Heart left ventricle (tissue), 16 donors: ENCODE measurements at regions not wholly inside any gene's neighbourhood (a gene's known extent, or its start where the extent isn't known, plus 50 kb on each side); places are given as distances from the start of the nearest gene placed in this dataset.

Experiments
- ATAC-seq, 4 donors: fragments of 200-7000 bp; cut with Tn5 transposase; one replicate each; pipeline ENCODE4 v1.9.1; 2020 to 2022; ENCODE audit warnings: moderate library complexity in 4 of 4, mild to moderate bottlenecking in 3 of 4, moderate number of reproducible peaks in 1 of 4
- DNase-seq, 5 donors: peaks; one replicate each; pipeline ENCODE4 v3.0.0-alpha.2; 2020
- H3K27ac ChIP-seq, 12 donors: fragments of 200-600 bp; sonication (generic) in 4 of 12; one replicate each; pipeline versions ENCODE4 v1.5.0 to v1.8.0; 2016 to 2022; ENCODE audit warnings: mild to moderate bottlenecking in 2 of 12
- H3K27me3 ChIP-seq, 9 donors: fragments of 200-600 bp; sonication (generic) in 2 of 9; one replicate each; pipeline versions ENCODE4 v1.5.1 to v1.8.0; 2016 to 2022; ENCODE audit warnings: mild to moderate bottlenecking in 3 of 9
- H3K36me3 ChIP-seq, 9 donors: fragments of 200-600 bp; sonication (generic) in 2 of 9; one replicate each; pipeline versions ENCODE4 v1.5.0 to v1.8.0; 2018 to 2022; ENCODE audit warnings: mild to moderate bottlenecking in 2 of 9
- H3K4me1 ChIP-seq, 12 donors: fragments of 200-600 bp; sonication (generic) in 4 of 12; one replicate each; pipeline versions ENCODE4 v1.5.0 to v1.8.0; 2016 to 2022; ENCODE audit warnings: mild to moderate bottlenecking in 3 of 12
- H3K4me3 ChIP-seq, 12 donors: fragments of 200-600 bp; sonication (generic) in 4 of 12; one replicate each; pipeline versions ENCODE4 v1.5.0 to v1.8.0; 2017 to 2022; ENCODE audit warnings: mild to moderate bottlenecking in 9 of 12, moderate library complexity in 4 of 12
- H3K9me3 ChIP-seq, 12 donors: fragments of 200-600 bp; sonication (generic) in 4 of 12; one replicate each; pipeline versions ENCODE4 v1.5.0 to v1.8.0; 2016 to 2022; ENCODE audit warnings: mild to moderate bottlenecking in 1 of 12
- CTCF ChIP-seq, 12 donors: fragments of 200-600 bp; sonication (generic) in 4 of 12; IDR thresholded peaks; one replicate each; pipeline versions ENCODE4 v1.5.0 to v1.8.0; 2018 to 2022; ENCODE audit warnings: antibody characterized with exemption in 12 of 12, mild to moderate bottlenecking in 5 of 12
- POLR2A ChIP-seq, 2 donors: fragments of 450-650 bp; IDR thresholded peaks; one replicate each; pipeline ENCODE4 v1.6.1; 2017; ENCODE audit warnings: antibody characterized with exemption in 2 of 2, mild to moderate bottlenecking in 2 of 2, moderate library complexity in 2 of 2
- WGBS, 4 donors: extraction: QIAGEN DNeasy Blood & Tissue Kit in 2 of 4; methylation state at CpG; one replicate each; pipeline versions ENCODE4 v1.1.5 to v1.1.7; 2013 to 2018; 5-methylcytosine and 5-hydroxymethylcytosine counted together
- intact Hi-C, 10 donors: fragments of 100-400 bp; cut with DNase I; formaldehyde crosslinking; loops; one replicate each; pipeline versions ENCODE4 v1.11.1 to v1.14.2; 2022
- donor health status: ischemic (EF 13 %, LVEDD 7.1; RV severe dilation, severe dysfunction).
- donor health status: healthy with polysubstance abuse.
- donor health status: DM: no; HTN: yes; CAD: no.
- donor health status: DM: no; HTN: no; CAD: no.
- donor health status: ischemic (EF 25% LVEDD 6.9; RV normal size, moderate dysfunction).
- donor health status: ischemic (EF 25% LVEDD 5.7; RV mildly dilated, moderate dysfunction).
- donor health status: healthy.
- donor health status: DM: yes; HTN: yes; CAD: no.
- donor health status: ischemic (EF 35%, LVEDD 5.7; RV mildly dilated, moderate dysfunction).
- donor health status: nonischemic (EF 11% LVEDD 7.7; RV severe dilation, severe dysfunction).
- donor health status: DM: yes; HTN: yes; CAD: no.
- donor health status: PGD.
- donor health status: ischemic (EF 29% LVEDD 5.4; RV normal size, mild dysfunction).
- donor health status: nonischemic (EF 23%, LVEDD 6.1; RV moderate dilation, normal function).

- ATAC-seq, result no peak
- no peak for DNase-seq
- WGBS, 4 donors, result 93 to 95% (median 94%) methylated on average over 6 of the region's 6 CpGs
- intact Hi-C loops, result no loop called here
- Histone ChIP-seq H3K27ac (no peak overlapping the region), H3K36me3 (no peaks in the 10 kb centered on the region), H3K4me3 (no peak overlapping the region), H3K9me3 (no peaks in the 10 kb centered on the region), H3K27me3 (no peaks in the 10 kb centered on the region), H3K4me1 (no peaks in the 10 kb centered on the region)
- TF ChIP-seq POLR2A (IDR thresholded peaks at IDR 0.05) (no peak), CTCF (IDR thresholded peaks at IDR 0.05) (no peak)
Observed at GRCh38 chr1:172954476-172955150, 96.1 kb downstream of the TNFSF18 start.

- Histone ChIP-seq H3K4me3 (no peak overlapping the region), H3K36me3 (no peaks in the 10 kb centered on the region), H3K27ac (no peak overlapping the region), H3K4me1 (peaks cover 0 to 3% (median 0%) of the 10 kb centered on the region in 12 donors), H3K27me3 (no peaks in the 10 kb centered on the region), H3K9me3 (no peaks in the 10 kb centered on the region)
- DNase-seq (no peak), ATAC-seq (no peak)
- 86 to 92% (median 90%) methylated on average over 5 of the region's 5 CpGs for WGBS, 4 donors
- TF ChIP-seq CTCF (IDR thresholded peaks at IDR 0.05) (no peak), POLR2A (IDR thresholded peaks at IDR 0.05) (no peak)
- intact Hi-C loops, result no loop called here
Observed at GRCh38 chr1:172955161-172955815, 95.5 kb downstream of the TNFSF18 start.

- Histone ChIP-seq H3K27me3 (no peaks in the 10 kb centered on the region), H3K4me3 (no peak overlapping the region), H3K36me3 (no peaks in the 10 kb centered on the region), H3K27ac (no peak overlapping the region), H3K4me1 (peaks cover 0 to 8% (median 0%) of the 10 kb centered on the region in 12 donors), H3K9me3 (no peaks in the 10 kb centered on the region)
- no peak for TF ChIP-seq POLR2A (IDR thresholded peaks at IDR 0.05)
- TF ChIP-seq CTCF (IDR thresholded peaks at IDR 0.05), result no peak
- WGBS, 4 donors, result 65 to 77% (median 74%) methylated on average over 1 of the region's 1 CpG
- DNase-seq, result no peak
- intact Hi-C loops, result no loop called here
- no peak for ATAC-seq
Observed at GRCh38 chr1:172956871-172957270, 93.9 kb downstream of the TNFSF18 start.

GRCh38 chr1:172957491-172957890, 93.2 kb downstream of the TNFSF18 start:
- Histone ChIP-seq H3K27ac (no peak overlapping the region), H3K36me3 (no peaks in the 10 kb centered on the region), H3K9me3 (peaks cover 0 to 4% (median 0%) of the 10 kb centered on the region in 12 donors), H3K27me3 (no peaks in the 10 kb centered on the region), H3K4me1 (peaks cover 0 to 8% (median 0%) of the 10 kb centered on the region in 12 donors), H3K4me3 (no peak overlapping the region)
- intact Hi-C loops, result no loop called here
- no peak for DNase-seq
- TF ChIP-seq CTCF (IDR thresholded peaks at IDR 0.05), result no peak
- no peak for TF ChIP-seq POLR2A (IDR thresholded peaks at IDR 0.05)
- ATAC-seq, result no peak
